Esophagus muscularis mucosa (tissue), 4 donors: ENCODE measurements at regions not wholly inside any gene's neighbourhood (a gene's known extent, or its start where the extent isn't known, plus 50 kb on each side); places are given as distances from the start of the nearest gene placed in this dataset.

Experiments
- DNase-seq: peaks from one replicate; pipeline ENCODE4 v3.0.0-alpha.2; 2017; ENCODE audit errors: extremely low spot score
- H3K27ac ChIP-seq, 4 donors: fragments of 200-600 bp; sonication (generic); replicated peaks in 1 of 4; 1 replicate in 3 of 4; 2 replicates in 1 of 4; pipeline ENCODE4 v1.5.1; 2016 to 2019; ENCODE audit warnings: mild to moderate bottlenecking in 1 of 4
- H3K27me3 ChIP-seq, 4 donors: fragments of 200-600 bp; sonication (generic); one replicate each; pipeline versions ENCODE4 v1.5.1 to v1.6.0; 2016 to 2019
- H3K36me3 ChIP-seq, 4 donors: fragments of 200-600 bp; sonication (generic); one replicate each; pipeline ENCODE4 v1.5.1; 2016 to 2019
- H3K4me1 ChIP-seq, 4 donors: fragments of 200-600 bp; sonication (generic); one replicate each; pipeline ENCODE4 v1.5.1; 2016 to 2019
- H3K4me3 ChIP-seq, 4 donors: fragments of 200-600 bp; sonication (generic); 1 replicate in 2 of 4; 2 replicates in 2 of 4; pipeline ENCODE4 v1.5.1; 2016 to 2019; ENCODE audit warnings: mild to moderate bottlenecking in 4 of 4, moderate library complexity in 1 of 4
- H3K9me3 ChIP-seq, 4 donors: fragments of 200-600 bp; sonication (generic); 1 replicate in 3 of 4; 2 replicates in 1 of 4; pipeline ENCODE4 v1.5.1; 2016 to 2019
- EP300 ChIP-seq: sonication (generic); formaldehyde crosslinking; IDR thresholded peaks from one replicate; pipeline ENCODE4 v1.6.1; 2017; ENCODE audit warnings: antibody characterized with exemption
- POLR2A ChIP-seq: fragments of 450-650 bp; IDR thresholded peaks from one replicate; pipeline ENCODE4 v1.6.1; 2017; ENCODE audit warnings: antibody characterized with exemption, moderate library complexity, mild to moderate bottlenecking, low read depth
- POLR2AphosphoS5 ChIP-seq, 2 donors: sonication (generic); formaldehyde crosslinking; IDR thresholded peaks; one replicate each; pipeline ENCODE4 v1.6.1; 2017; ENCODE audit warnings: antibody characterized with exemption in 2 of 2
- WGBS: methylation state at CpG from one replicate; pipeline ENCODE4 v1.1.5; 2018; 5-methylcytosine and 5-hydroxymethylcytosine counted together
- intact Hi-C: fragments of 100-400 bp; cut with DNase I; formaldehyde crosslinking; loops from one replicate; pipeline ENCODE4 v1.15.1; 2023
- TF ChIP-seq, protein P1 (sequence below), 3 experiments: fragments of 200-600 bp in 2 of 3; fragments of 450-650 bp in 1 of 3; sonication (generic) in 2 of 3; IDR thresholded peaks; one replicate each; pipeline ENCODE4 v1.5.1; 2017 to 2019; ENCODE audit warnings: antibody characterized with exemption in 3 of 3, mild to moderate bottlenecking in 2 of 3, moderate library complexity in 1 of 3

DNA sequence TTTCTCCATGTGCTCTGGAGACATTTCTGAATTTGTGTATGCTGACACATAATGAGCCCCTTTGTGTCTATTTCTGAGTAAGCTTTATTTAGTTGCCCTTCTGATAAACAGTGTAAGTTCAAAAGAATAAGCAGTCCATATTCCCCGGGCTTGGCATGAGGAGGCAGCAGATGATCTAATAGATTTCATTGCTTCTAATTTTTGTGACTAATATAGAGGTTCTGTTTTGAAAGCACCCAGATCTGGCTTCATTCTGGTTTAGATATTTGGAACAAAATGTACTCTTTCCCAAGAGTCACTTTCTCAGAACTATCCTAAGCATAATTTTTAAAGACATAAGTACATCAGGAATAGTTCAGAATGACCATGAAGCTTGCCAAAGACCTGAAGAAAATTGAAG is 290.9 kb downstream of the BTG1 start:
- peaks cover 0 to 36% (median 11%) of the 10 kb centered on the region in 4 donors for H3K4me1 ChIP-seq
- H3K9me3 ChIP-seq, result no peaks in the 10 kb centered on the region
- H3K4me3 ChIP-seq, result no peak overlapping the region
- no peak for DNase-seq
- WGBS, result 0% methylated on average over 1 of the region's 1 CpG
- no peaks in the 10 kb centered on the region for H3K27me3 ChIP-seq
- H3K36me3 ChIP-seq, result no peaks in the 10 kb centered on the region
- H3K27ac ChIP-seq, result peak overlapping the region; percentile 43 to 69 (median 62)
- TF ChIP-seq POLR2AphosphoS5 (IDR thresholded peaks at IDR 0.05) (peak in 1 of 2 donors; percentile 65), EP300 (no peak), POLR2A (no peak)
- TF ChIP-seq, protein P1, sequence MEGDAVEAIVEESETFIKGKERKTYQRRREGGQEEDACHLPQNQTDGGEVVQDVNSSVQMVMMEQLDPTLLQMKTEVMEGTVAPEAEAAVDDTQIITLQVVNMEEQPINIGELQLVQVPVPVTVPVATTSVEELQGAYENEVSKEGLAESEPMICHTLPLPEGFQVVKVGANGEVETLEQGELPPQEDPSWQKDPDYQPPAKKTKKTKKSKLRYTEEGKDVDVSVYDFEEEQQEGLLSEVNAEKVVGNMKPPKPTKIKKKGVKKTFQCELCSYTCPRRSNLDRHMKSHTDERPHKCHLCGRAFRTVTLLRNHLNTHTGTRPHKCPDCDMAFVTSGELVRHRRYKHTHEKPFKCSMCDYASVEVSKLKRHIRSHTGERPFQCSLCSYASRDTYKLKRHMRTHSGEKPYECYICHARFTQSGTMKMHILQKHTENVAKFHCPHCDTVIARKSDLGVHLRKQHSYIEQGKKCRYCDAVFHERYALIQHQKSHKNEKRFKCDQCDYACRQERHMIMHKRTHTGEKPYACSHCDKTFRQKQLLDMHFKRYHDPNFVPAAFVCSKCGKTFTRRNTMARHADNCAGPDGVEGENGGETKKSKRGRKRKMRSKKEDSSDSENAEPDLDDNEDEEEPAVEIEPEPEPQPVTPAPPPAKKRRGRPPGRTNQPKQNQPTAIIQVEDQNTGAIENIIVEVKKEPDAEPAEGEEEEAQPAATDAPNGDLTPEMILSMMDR (IDR thresholded peaks at IDR 0.05), result no peak
- intact Hi-C loops, result no loop called here

DNA sequence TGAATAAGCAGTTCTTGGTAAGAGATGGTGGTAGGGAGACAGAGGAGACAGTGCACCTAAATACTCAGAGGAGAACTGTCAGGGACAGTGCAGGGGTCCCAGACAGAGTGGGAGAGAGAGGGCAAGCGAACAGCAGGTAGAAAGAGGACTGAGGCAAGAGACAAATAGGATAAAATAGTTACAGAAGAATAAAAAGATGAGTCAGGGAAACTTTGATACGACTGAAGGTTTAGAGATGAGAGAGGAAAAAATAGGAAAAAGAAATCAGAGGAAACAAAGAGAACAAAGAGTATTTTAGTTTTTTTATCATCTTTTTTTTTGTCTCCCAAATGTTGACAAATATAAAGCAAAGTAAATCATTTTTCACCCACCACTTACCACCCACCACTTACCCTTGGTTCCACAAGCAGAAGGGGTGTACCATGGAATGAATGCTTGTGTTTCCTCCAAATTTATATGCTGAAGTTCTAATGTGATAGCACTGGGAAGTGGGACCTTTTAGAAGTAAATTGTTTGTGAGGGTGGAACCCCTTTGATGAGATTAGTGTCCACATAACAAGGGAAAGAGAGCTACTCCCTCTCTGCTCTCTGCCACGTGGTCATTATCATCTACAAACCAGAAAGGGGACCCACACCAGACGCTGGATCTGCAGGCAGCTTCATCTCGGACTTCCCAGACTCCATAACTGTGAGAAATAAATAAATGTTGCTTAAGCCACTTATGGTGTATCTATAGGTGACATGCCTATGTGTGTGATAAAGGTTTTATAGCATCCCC is 292.1 kb downstream of the BTG1 start:
- Histone ChIP-seq H3K27ac (no peak overlapping the region), H3K27me3 (no peaks in the 10 kb centered on the region), H3K9me3 (no peaks in the 10 kb centered on the region), H3K36me3 (no peaks in the 10 kb centered on the region), H3K4me3 (no peak overlapping the region), H3K4me1 (peaks cover 0 to 36% (median 11%) of the 10 kb centered on the region in 4 donors)
- TF ChIP-seq POLR2AphosphoS5 (IDR thresholded peaks at IDR 0.05) (no peak), POLR2A (no peak), EP300 (no peak)
- TF ChIP-seq, protein P1 (IDR thresholded peaks at IDR 0.05), result no peak
- DNase-seq, result no peak
- 90% methylated on average over 5 of the region's 5 CpGs for WGBS
- intact Hi-C loops, result no loop called here

DNA sequence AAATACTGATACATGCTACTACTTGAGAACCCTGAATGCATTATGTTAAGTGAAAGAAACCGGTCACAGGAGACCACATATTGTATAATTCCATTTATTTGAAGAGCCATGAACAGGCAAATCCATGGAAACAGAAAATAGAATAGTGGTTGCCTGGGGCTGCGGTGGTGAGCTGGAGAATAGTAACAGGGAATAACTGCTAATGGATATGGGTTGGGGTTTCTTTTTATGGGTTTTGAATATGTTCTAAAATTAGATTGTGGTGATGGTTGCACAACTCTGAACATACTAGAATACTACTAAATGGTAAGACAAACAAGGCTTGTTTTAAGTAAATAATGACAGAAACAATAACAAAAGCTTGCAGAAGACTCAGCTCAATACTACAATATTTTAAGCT is 293.0 kb downstream of the BTG1 start:
- peaks cover 0 to 36% (median 11%) of the 10 kb centered on the region in 4 donors for H3K4me1 ChIP-seq
- no peak overlapping the region for H3K27ac ChIP-seq

DNA sequence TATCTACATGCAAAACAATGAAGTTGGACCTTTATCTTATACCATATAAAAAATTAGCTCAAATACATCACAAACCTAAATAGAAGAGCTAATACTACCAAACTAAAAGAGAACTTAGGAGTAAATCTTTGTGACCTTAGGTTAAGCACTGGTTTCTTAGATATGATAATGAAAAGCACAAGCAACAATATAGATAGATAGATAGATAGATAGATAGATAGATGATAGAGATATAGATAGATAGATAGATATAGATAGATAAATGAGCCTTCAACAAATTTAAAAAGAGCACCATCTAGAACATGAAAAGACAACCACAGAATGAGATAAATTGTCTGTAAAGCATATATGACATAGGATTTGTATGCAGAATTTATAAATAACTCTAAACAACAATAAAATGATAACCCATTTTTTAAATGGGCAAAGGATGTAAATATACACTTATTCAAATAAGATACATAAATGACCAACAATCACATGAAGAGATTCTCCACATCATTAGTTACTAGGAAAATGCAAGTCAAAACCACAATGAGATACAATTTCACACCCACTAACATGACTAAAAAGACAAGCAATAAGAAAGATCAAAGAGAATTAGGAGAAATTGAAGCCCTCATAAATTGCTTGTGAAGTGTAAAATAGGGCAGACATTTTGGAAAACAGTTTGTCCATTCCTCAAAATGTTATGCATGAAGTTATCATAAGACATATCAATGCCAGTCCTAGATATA is 293.7 kb downstream of the BTG1 start:
- TF ChIP-seq EP300 (no peak), POLR2AphosphoS5 (IDR thresholded peaks at IDR 0.05) (no peak), POLR2A (no peak)
- TF ChIP-seq, protein P1 (IDR thresholded peaks at IDR 0.05), result no peak
- Histone ChIP-seq H3K36me3 (no peaks in the 10 kb centered on the region), H3K4me1 (peaks cover 0 to 36% (median 11%) of the 10 kb centered on the region in 4 donors), H3K9me3 (no peaks in the 10 kb centered on the region), H3K27me3 (no peaks in the 10 kb centered on the region), H3K27ac (no peak overlapping the region), H3K4me3 (no peak overlapping the region)
- intact Hi-C loops, result no loop called here
- no peak for DNase-seq

More for the DNA sequence above, 293.0 kb downstream of the BTG1 start:
- 86% methylated on average over 2 of the region's 2 CpGs for WGBS
- Histone ChIP-seq H3K27me3 (no peaks in the 10 kb centered on the region), H3K36me3 (no peaks in the 10 kb centered on the region), H3K9me3 (no peaks in the 10 kb centered on the region), H3K4me3 (no peak overlapping the region)
- TF ChIP-seq EP300 (no peak), POLR2A (no peak), POLR2AphosphoS5 (IDR thresholded peaks at IDR 0.05) (no peak)
- TF ChIP-seq, protein P1 (IDR thresholded peaks at IDR 0.05), result no peak
- DNase-seq, result no peak
- intact Hi-C loops, result no loop called here
